ENCODE measurements at regions not wholly inside any gene's neighbourhood (a gene's known extent, or its start where the extent isn't known, plus 50 kb on each side); places are given as distances from the start of the nearest gene placed in this dataset.

DNA sequence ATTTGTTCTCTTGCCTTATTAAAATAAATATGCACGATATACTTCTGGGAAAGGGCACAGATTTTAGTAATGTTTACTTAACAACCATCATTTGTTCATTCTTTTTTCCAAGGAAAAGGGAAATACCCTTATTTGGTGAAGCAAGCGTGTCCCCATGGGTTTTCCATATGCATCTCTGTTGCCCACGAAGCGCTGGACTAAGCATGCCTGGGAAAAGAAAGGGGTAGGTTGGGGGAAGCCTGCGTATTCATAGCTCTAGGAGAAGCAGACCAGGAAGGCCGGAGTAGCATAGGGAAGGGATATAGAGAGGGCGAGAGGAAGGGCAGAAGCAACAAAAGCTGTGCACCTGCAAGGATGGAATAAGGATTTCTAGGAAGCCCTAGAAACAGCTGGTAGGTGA lies 61.8 kb upstream of the ACO1 start:
- no peaks in the 10 kb centered on the region for H3K9me1 ChIP-seq (replicated peaks; ENCODE audit: control insufficient read depth, extremely low read depth, insufficient read depth, low read length)
- H3K36me3 ChIP-seq (ENCODE audit: control insufficient read depth in 2 of 2, extremely low read depth in 1 of 2, insufficient read depth in 2 of 2, low read length in 2 of 2): no peaks in the 10 kb centered on the region
- H3K4me3 ChIP-seq (replicated peaks in 1 of 3; ENCODE audit: insufficient read depth in 1 of 3, low read depth in 1 of 3, low read length in 3 of 3): no peak overlapping the region
- no peak overlapping the region for H3K4me2 ChIP-seq (ENCODE audit: insufficient read depth, low read length)
- no peaks in the 10 kb centered on the region for H3K4me1 ChIP-seq (ENCODE audit: control insufficient read depth, extremely low read depth, insufficient read depth, low read length)
- no peak for DNase-seq (ENCODE audit: low read depth, low spot score)
- ChIA-PET CTCF (no interaction called here), POLR2A (no interaction called here)
- H4K20me1 ChIP-seq (replicated peaks; ENCODE audit: control insufficient read depth, extremely low read depth, insufficient read depth, low read length): no peaks in the 10 kb centered on the region
- no peak overlapping the region for H3K9ac ChIP-seq (replicated peaks; ENCODE audit: extremely low read depth, insufficient read depth, low read length)
- no peak overlapping the region for H2AFZ ChIP-seq (ENCODE audit: low read depth, low read length)
- H3K9me3 ChIP-seq (replicated peaks; ENCODE audit: control insufficient read depth, insufficient read depth, low read length): no peaks in the 10 kb centered on the region
- H3K79me2 ChIP-seq (ENCODE audit: control insufficient read depth, insufficient read depth, low read length): no peaks in the 10 kb centered on the region
- intact Hi-C loops (cut with micrococcal nuclease) (no loop called here), dilution Hi-C loops (cut with MboI; ENCODE audit: extremely low pct_ligation_motif_present, low sequenced_read_pairs) (no loop called here)
- no peak for FAIRE-seq
- no peak for TF ChIP-seq POLR2AphosphoS5 (IDR thresholded peaks at IDR 0.05; ENCODE audit: insufficient read depth, low read depth, low read length)
- TF ChIP-seq, protein P1, sequence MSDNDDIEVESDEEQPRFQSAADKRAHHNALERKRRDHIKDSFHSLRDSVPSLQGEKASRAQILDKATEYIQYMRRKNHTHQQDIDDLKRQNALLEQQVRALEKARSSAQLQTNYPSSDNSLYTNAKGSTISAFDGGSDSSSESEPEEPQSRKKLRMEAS (IDR thresholded peaks at IDR 0.05; ENCODE audit: insufficient read depth, insufficient read length): no peak
- no peak for TF ChIP-seq JUN (IDR thresholded peaks at IDR 0.05; ENCODE audit: borderline replicate concordance, insufficient read depth, insufficient read length, low read depth)
- no peak for TF ChIP-seq FOS (IDR thresholded peaks at IDR 0.05; ENCODE audit: borderline replicate concordance, insufficient read depth, low read length)
- TF ChIP-seq, protein P2, sequence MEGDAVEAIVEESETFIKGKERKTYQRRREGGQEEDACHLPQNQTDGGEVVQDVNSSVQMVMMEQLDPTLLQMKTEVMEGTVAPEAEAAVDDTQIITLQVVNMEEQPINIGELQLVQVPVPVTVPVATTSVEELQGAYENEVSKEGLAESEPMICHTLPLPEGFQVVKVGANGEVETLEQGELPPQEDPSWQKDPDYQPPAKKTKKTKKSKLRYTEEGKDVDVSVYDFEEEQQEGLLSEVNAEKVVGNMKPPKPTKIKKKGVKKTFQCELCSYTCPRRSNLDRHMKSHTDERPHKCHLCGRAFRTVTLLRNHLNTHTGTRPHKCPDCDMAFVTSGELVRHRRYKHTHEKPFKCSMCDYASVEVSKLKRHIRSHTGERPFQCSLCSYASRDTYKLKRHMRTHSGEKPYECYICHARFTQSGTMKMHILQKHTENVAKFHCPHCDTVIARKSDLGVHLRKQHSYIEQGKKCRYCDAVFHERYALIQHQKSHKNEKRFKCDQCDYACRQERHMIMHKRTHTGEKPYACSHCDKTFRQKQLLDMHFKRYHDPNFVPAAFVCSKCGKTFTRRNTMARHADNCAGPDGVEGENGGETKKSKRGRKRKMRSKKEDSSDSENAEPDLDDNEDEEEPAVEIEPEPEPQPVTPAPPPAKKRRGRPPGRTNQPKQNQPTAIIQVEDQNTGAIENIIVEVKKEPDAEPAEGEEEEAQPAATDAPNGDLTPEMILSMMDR (IDR thresholded peaks at IDR 0.05; ENCODE audit: extremely low read depth in 1 of 2, insufficient read depth in 1 of 2, low read depth in 1 of 2, low read length in 2 of 2): no peak
- TF ChIP-seq EZH2 (IDR thresholded peaks at IDR 0.05; ENCODE audit: borderline replicate concordance, low read depth, low read length, severe bottlenecking): no peak
- TF ChIP-seq POLR2A (IDR thresholded peaks at IDR 0.05; ENCODE audit: low read depth, low read length): no peak
- no peak for TF ChIP-seq GATA2 (IDR thresholded peaks at IDR 0.05; ENCODE audit: insufficient read depth, insufficient read length, low read depth, low read length)
- TF ChIP-seq MYC (IDR thresholded peaks at IDR 0.05; ENCODE audit: low read depth, low read length): no peak
- BruUV-seq (replicated peaks): no TSS peak
- no peaks in the 10 kb centered on the region for H3K27me3 ChIP-seq (ENCODE audit: control insufficient read depth in 2 of 2, insufficient read depth in 2 of 2, low read length in 2 of 2)
- no peak overlapping the region for H3K27ac ChIP-seq (ENCODE audit: insufficient read depth, low read depth, low read length)
